AML-193 (cell line): ENCODE measurements at regions not wholly inside any gene's neighbourhood (a gene's known extent, or its start where the extent isn't known, plus 50 kb on each side); places are given as distances from the start of the nearest gene placed in this dataset.

ENCODE experiments used
- DNase-seq, 2 experiments: peaks; one replicate each; lab custom pipeline; 2025; lab: John Stamatoyannopoulos, UW

DNA sequence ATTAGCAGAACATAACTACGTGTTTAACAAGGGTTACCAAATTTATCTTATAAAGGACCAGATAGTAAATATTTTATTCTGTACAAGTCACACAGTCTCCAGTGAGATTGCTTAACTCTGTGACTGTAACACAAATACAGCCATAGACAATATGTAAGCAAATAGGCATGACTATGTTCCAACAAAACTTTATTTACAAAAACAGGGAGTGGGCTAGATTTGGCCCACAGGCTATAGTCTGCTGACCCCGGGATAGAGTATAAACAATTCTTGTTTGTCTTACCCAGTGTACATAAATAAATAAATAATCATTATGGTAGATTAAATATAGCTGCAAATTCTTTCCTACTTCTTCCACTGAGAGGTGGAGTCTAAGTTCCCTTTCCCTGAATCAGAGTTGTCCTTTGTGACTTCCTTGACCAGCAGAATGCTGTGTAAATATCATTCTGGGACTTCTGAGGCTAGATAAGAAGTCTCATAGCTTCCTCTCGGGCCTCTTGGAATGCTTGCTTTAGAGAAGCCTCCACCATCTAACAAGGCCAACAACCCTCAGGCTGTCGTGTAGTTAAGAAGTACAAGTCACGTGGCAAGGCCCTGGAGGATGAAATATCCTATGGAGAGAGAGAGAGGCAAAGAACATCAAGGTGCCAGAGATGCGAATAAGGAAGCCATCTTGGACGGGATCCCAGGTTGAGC is 59.1 kb upstream of the TMEM244 start:
- DNase-seq = no peak

DNA sequence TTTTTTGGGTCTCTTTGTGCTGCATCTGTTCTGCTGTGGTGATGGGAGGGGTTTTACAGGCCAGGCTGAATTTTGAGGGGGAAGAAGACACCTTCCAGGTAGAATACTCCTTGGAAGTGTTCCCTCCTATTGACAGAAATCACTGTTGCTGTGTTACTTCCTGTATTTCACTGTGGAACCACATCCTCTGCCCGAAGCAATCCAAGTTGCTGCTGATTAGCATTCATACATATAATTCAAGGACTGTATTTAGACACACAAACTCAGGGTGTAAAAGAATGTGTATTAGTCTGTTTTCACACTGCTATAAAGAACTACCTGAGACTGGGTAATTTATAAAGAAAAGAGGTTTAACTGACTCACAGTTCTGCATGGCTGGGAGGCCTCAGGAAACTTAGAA is 50.6 kb upstream of the TMEM244 start:
- peak in 1 of 2 experiments; percentile 12 for DNase-seq
